Amygdala (tissue), 56 donors: ENCODE measurements at regions not wholly inside any gene's neighbourhood (a gene's known extent, or its start where the extent isn't known, plus 50 kb on each side); places are given as distances from the start of the nearest gene placed in this dataset.
"Not testable (repeated sequence)": the region's sequence is repeated elsewhere in the genome, so short reads cannot be mapped to it uniquely, and the experiment has no call there.

Experiments
- DNase-seq, 56 donors: peaks; one replicate each; lab custom pipeline; 2025; lab: John Stamatoyannopoulos, UW

DNA sequence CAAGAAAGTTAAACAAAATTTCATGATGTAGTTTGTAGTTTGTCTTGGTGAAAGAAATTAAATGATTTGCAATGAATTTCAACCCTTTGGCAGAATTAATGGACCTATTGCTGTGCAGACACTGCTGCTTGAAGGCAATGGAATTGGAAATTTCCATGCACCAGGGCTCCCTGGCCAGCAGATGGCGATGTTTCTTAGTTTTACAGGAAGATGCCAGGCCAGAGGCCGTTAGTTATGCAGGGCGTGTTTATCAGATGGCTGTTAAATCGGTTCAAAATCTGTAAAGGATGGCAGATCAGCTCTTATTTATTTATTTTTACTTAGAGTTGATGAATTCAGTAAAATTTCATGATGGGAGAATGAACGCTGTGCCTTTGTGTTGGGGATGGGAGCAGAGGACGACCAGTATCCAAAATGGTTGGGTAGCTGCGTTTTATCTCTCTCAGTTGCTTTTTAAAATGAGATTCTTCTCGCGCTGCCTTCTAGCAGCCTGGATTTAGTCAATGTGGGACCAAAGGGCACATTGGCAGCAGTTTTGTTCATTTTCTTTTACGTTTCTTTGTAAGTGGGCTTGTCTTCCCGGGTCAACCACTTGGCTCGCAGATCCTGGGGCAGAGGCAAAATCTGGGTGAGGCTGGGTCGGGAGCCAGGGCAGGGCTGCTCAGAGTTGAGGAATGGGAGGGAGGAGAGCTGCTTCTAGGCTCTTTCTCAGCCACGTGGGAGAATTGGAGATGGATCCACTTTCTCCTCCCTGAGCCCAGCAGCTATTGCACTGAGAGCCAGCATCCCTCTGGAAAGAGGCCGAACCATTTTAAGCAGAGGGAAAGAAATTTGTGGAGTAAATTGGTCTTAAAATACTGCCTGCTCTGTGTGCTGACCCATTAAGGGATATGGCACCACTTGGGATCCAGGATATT lies 344.0 kb downstream of the PIK3C3 start:
- peak in 54 of 56 donors; percentile 5 to 95 (median 62) for DNase-seq

GRCh38 chr18:42305869-42306593 lies 351.0 kb downstream of the PIK3C3 start:
- DNase-seq, result no peak

GRCh38 chr18:42306594-42306980 lies 351.6 kb downstream of the PIK3C3 start:
- DNase-seq, result no peak

GRCh38 chr18:42310956-42311355 lies 355.9 kb downstream of the PIK3C3 start:
- no peak for DNase-seq

DNA sequence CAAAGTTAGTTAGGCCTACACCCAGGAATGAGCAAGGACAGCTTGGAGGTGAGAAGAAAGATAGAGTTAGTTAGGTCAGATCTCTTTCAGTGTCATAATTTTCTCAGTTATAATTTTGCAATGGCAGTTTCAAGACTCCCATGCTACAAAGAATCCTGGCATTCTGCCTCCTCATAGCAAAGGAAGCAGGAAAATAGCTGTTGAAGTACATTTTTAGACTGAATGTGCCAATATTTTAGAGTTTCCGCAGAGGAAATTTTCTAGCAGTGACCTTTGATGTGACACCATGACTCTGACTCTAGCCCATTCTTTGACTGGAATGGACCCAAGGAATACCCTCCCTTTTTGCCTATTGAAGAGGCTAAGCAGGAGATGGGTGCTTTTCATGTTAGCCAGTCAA lies 371.7 kb downstream of the PIK3C3 start:
- no peak for DNase-seq

DNA sequence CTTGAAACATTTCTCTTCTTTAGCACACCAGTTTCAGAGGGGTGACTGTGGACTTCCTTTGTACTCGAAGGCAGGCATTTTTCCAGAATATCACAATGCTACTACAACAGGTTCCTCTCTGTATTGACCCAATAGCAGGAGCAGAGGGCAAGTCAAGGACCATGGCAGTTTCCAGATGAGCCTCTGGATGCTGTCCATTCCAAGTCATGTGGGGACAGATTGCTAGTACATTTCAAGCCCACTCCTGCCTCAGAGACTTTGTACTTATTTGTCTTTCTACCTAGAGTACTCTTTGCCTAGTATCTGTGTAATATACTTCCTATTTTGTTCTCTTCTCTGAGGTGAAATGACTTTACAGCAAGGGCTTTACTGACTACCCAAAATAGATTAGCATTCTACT lies 373.9 kb downstream of the PIK3C3 start:
- no peak for DNase-seq

- no peak for DNase-seq
These were observed 375.3 kb downstream of the PIK3C3 start for GRCh38 chr18:42330296-42330695.

- DNase-seq, result no peak
These were observed 378.5 kb downstream of the PIK3C3 start for GRCh38 chr18:42333558-42333957.

GRCh38 chr18:42334931-42335330 lies 379.9 kb downstream of the PIK3C3 start:
- no peak for DNase-seq

DNA sequence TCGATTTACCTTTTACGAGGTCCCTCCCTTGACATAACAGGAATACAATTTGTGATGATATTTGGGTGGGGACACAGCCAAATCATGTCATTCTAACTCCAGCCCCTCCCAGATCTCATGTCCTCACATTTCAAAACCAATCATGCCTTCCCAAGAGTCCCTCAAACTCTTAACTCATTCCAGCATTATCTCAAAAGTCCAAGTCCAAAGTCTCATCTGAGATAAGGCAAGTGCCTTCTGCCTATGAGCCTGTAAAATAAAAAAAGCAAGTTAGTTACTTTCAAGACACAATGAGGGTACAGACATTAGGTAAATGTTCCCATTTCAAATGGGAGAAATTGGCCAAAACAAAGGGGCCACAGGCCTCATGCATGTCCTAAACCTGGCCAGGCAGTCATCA lies 381.1 kb downstream of the PIK3C3 start:
- DNase-seq, result no peak

- DNase-seq, result not testable (repeated sequence)
These were observed 382.3 kb downstream of the PIK3C3 start for GRCh38 chr18:42337337-42337736.

GRCh38 chr18:42338683-42339082 lies 383.6 kb downstream of the PIK3C3 start:
- DNase-seq, result no peak

DNA sequence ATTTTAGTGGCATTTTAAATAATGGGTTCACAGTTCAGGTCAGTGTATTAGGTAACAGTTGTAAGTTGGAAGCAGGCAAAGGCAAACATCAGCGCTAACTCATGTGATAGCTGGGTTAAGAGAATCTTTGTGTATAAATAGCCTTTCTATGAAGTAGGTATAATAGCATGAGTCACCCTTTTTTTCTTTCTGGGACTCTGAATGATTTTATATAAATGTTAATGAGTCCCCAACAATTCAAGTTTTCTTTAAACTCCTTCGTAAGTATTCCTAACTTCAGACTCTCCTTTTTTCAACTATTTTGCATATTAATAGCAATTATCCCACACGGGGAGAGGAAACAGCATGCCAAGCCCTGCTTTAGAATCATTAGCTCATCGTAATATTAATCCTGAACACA lies 384.3 kb downstream of the PIK3C3 start:
- no peak for DNase-seq

GRCh38 chr18:42340423-42341009 lies 385.5 kb downstream of the PIK3C3 start:
- no peak for DNase-seq

- no peak for DNase-seq
These were observed 386.4 kb downstream of the PIK3C3 start for GRCh38 chr18:42341423-42341822.

DNA sequence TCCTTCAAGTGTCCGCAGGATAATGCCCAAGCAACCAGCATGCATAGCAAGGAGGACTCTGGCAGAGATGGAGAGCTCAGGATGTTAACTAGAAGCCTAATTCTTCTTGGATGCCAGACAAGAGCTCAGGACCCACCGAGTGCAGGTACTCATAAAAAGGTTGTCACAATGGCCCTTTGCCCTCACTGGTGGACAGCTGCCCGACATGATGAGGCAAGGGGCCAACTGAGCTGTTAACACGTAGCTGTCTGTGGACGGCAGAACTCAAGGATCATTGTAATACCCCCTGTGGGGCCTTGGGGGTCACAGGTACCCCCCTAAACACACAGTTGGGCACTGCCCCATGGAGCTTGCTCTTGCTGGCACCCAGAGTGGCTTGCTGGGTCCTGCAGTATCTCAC lies 393.7 kb downstream of the PIK3C3 start:
- no peak for DNase-seq

GRCh38 chr18:42351455-42351854 lies 396.4 kb downstream of the PIK3C3 start:
- no peak for DNase-seq

- DNase-seq, result no peak
These were observed 405.7 kb downstream of the PIK3C3 start for GRCh38 chr18:42360716-42361115.

GRCh38 chr18:42363446-42364441 lies 408.7 kb downstream of the PIK3C3 start:
- peak in 3 of 56 donors; percentile 1 to 26 (median 7) for DNase-seq

DNA sequence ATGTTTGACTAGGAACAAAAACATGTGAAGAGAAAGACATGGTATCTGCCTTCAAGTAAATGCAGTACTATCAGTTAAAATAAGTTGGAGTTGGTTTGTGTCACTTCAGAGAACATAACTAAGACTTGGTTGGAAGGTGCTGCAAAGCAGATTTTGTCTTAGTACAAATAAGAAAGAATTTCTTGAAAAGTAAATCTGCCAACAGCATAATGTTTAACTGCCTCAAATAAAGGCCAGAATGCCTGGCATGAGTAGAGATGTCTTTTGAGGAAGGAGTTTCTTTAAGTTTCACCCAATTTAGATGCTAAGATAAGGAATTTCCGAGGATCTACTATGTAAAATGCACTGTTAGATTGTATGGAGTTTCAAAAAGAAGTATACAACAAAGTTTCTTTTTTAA lies 409.7 kb downstream of the PIK3C3 start:
- DNase-seq, result no peak
